Astrocyte (in vitro differentiated cells and primary cell): ENCODE measurements at regions not wholly inside any gene's neighbourhood (a gene's known extent, or its start where the extent isn't known, plus 50 kb on each side); places are given as distances from the start of the nearest gene placed in this dataset.

Experiments
- DNase-seq: peaks from one replicate; pipeline ENCODE4 v3.0.0-alpha.2; 2010; ENCODE audit warnings: low read depth
- FAIRE-seq: peaks from 2 replicates; lab custom pipeline; 2011; peaks lifted over from hg19 to GRCh38; lab: Jason Lieb, UNC
- H2AFZ ChIP-seq: 2 replicates; pipeline ENCODE4 v1.6.0; 2012; ENCODE audit warnings: low read depth, low read length, inconsistent platforms
- H3K27ac ChIP-seq: 2 replicates; pipeline ENCODE4 v1.5.1; 2011; ENCODE audit warnings: low read depth, low read length, inconsistent platforms
- H3K27me3 ChIP-seq: 2 replicates; pipeline ENCODE4 v1.6.0; 2011; ENCODE audit warnings: low read length, inconsistent platforms; ENCODE audit not compliant: insufficient read depth
- H3K36me3 ChIP-seq: 2 replicates; pipeline ENCODE4 v1.5.1; 2011; ENCODE audit warnings: low read length, inconsistent platforms; ENCODE audit not compliant: insufficient read depth
- H3K4me1 ChIP-seq: 2 replicates; pipeline ENCODE4 v1.5.1; 2011; ENCODE audit warnings: low read length, inconsistent platforms; ENCODE audit not compliant: insufficient read depth
- H3K4me2 ChIP-seq: 2 replicates; pipeline ENCODE4 v1.6.0; 2012; ENCODE audit warnings: low read length, inconsistent platforms
- H3K4me3 ChIP-seq: 2 replicates; pipeline ENCODE4 v1.5.1; 2011; ENCODE audit warnings: low read depth, mild to moderate bottlenecking, low read length, inconsistent platforms; ENCODE audit not compliant: insufficient read depth
- H3K79me2 ChIP-seq: 2 replicates; pipeline ENCODE4 v1.6.0; 2012; ENCODE audit warnings: mild to moderate bottlenecking, low read length, inconsistent platforms; ENCODE audit not compliant: insufficient read depth
- H3K9ac ChIP-seq: 2 replicates; pipeline ENCODE4 v1.6.0; 2012; ENCODE audit warnings: mild to moderate bottlenecking, low read length, inconsistent platforms
- H3K9me3 ChIP-seq: 2 replicates; pipeline ENCODE4 v1.5.1; 2012; ENCODE audit warnings: low read depth, mild to moderate bottlenecking, low read length, inconsistent platforms; ENCODE audit not compliant: insufficient read depth
- H4K20me1 ChIP-seq: 2 replicates; pipeline ENCODE4 v1.6.0; 2012; ENCODE audit warnings: low read length, inconsistent platforms; ENCODE audit not compliant: insufficient read depth
- H3K27ac Mint-ChIP-seq: one replicate; pipeline ENCODE4 v1.8.0; 2021; ENCODE audit warnings: mild to moderate bottlenecking, mixed read lengths; ENCODE audit not compliant: unreplicated experiment
- H3K27me3 Mint-ChIP-seq: one replicate; pipeline ENCODE4 v1.8.0; 2021; ENCODE audit warnings: low read depth, mixed read lengths; ENCODE audit not compliant: unreplicated experiment
- H3K36me3 Mint-ChIP-seq: one replicate; pipeline ENCODE4 v1.8.0; 2021; ENCODE audit warnings: low read depth, mixed read lengths; ENCODE audit not compliant: unreplicated experiment
- H3K4me1 Mint-ChIP-seq: one replicate; pipeline ENCODE4 v1.8.0; 2021; ENCODE audit warnings: low read depth, mixed read lengths; ENCODE audit not compliant: unreplicated experiment
- H3K4me3 Mint-ChIP-seq: one replicate; pipeline ENCODE4 v1.8.0; 2021; ENCODE audit warnings: mild to moderate bottlenecking, moderate library complexity, mixed read lengths; ENCODE audit not compliant: unreplicated experiment
- H3K9me3 Mint-ChIP-seq: one replicate; pipeline ENCODE4 v1.8.0; 2021; ENCODE audit warnings: mild to moderate bottlenecking, mixed read lengths; ENCODE audit not compliant: unreplicated experiment
- CTCF ChIP-seq: IDR thresholded peaks from 2 replicates; pipeline ENCODE4 v1.5.1; 2011; ENCODE audit warnings: low read depth, mild to moderate bottlenecking, inconsistent platforms, low read length, moderate library complexity; ENCODE audit not compliant: insufficient read depth
- EZH2 ChIP-seq: IDR thresholded peaks from 2 replicates; pipeline ENCODE4 v1.6.1; 2012; ENCODE audit warnings: mild to moderate bottlenecking, low read length, inconsistent platforms; ENCODE audit not compliant: insufficient read depth

GRCh38 chr1:87182611-87183010, 146.1 kb upstream of the LMO4 start:
- no peak overlapping the region for H3K27ac Mint-ChIP-seq
- no peaks in the 10 kb centered on the region for H3K4me1 Mint-ChIP-seq
- H3K9ac ChIP-seq, result no peak overlapping the region
- H3K4me3 Mint-ChIP-seq, result no peak overlapping the region
- no peak for TF ChIP-seq CTCF
- no peak for TF ChIP-seq EZH2
- no peaks in the 10 kb centered on the region for H3K36me3 ChIP-seq
- H3K4me3 ChIP-seq, result no peak overlapping the region
- no peaks in the 10 kb centered on the region for H3K9me3 ChIP-seq
- H3K36me3 Mint-ChIP-seq, result no peaks in the 10 kb centered on the region
- no peaks in the 10 kb centered on the region for H3K79me2 ChIP-seq
- no peaks in the 10 kb centered on the region for H3K4me1 ChIP-seq
- DNase-seq (no peak), FAIRE-seq (no peak)
- no peak overlapping the region for H2AFZ ChIP-seq
- H3K27me3 ChIP-seq, result no peaks in the 10 kb centered on the region
- H3K9me3 Mint-ChIP-seq, result no peaks in the 10 kb centered on the region
- H4K20me1 ChIP-seq, result no peaks in the 10 kb centered on the region
- peaks cover 8% of the 10 kb centered on the region for H3K27me3 Mint-ChIP-seq
- H3K4me2 ChIP-seq, result no peak overlapping the region
- no peak overlapping the region for H3K27ac ChIP-seq

DNA sequence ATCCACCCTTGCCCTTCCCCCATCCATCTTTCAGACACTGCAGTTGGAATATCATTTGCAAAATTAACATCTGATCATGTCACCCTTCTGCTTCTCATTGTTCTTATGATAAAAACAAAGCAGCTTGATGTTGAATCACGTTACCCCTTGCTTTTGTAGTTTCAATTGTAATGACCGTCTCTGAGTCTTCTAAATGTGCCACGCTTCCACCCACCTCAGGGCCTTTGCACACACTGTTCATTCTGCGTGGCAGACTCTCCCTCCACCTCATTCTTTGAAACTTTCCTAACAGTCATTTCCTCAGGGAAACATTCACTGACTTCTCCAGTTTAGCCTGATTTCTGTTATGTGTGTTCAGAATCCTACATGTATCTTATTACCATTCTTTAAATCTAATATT, 143.6 kb upstream of the LMO4 start:
- no peaks in the 10 kb centered on the region for H3K9me3 Mint-ChIP-seq
- no peaks in the 10 kb centered on the region for H3K4me1 Mint-ChIP-seq

More for the DNA sequence above, 143.6 kb upstream of the LMO4 start:
- no peak overlapping the region for H2AFZ ChIP-seq
- H3K4me1 ChIP-seq, result no peaks in the 10 kb centered on the region
- Mint-ChIP-seq H3K27ac (no peak overlapping the region), H3K36me3 (no peaks in the 10 kb centered on the region), H3K27me3 (peaks cover 8% of the 10 kb centered on the region), H3K4me3 (no peak overlapping the region)
- DNase-seq (no peak), FAIRE-seq (no peak)
- H3K4me3 ChIP-seq, result no peak overlapping the region
- no peaks in the 10 kb centered on the region for H3K79me2 ChIP-seq
- H3K27ac ChIP-seq, result no peak overlapping the region
- H3K9ac ChIP-seq, result no peak overlapping the region
- H3K27me3 ChIP-seq, result no peaks in the 10 kb centered on the region
- TF ChIP-seq CTCF, result no peak
- TF ChIP-seq EZH2, result no peak
- H3K9me3 ChIP-seq, result no peaks in the 10 kb centered on the region
- no peak overlapping the region for H3K4me2 ChIP-seq
- H3K36me3 ChIP-seq, result no peaks in the 10 kb centered on the region
- H4K20me1 ChIP-seq, result no peaks in the 10 kb centered on the region
